ENCODE measurements at regions not wholly inside any gene's neighbourhood (a gene's known extent, or its start where the extent isn't known, plus 50 kb on each side); places are given as distances from the start of the nearest gene placed in this dataset.
"Not testable (repeated sequence)": the region's sequence is repeated elsewhere in the genome, so short reads cannot be mapped to it uniquely, and the experiment has no call there.

- H2BK20ac ChIP-seq (ENCODE audit: low read length); H4K5ac ChIP-seq (ENCODE audit: insufficient read length, low read depth, low read length); CTCF ChIA-PET (ENCODE audit: partially characterized antibody); H2BK12ac ChIP-seq (ENCODE audit: low read depth, low read length); H3K79me2 ChIP-seq (ENCODE audit: control insufficient read depth in 1 of 2, insufficient read depth in 2 of 2, low read length in 2 of 2); H3K79me1 ChIP-seq (ENCODE audit: low read depth, low read length); H3K4me2 ChIP-seq (ENCODE audit: insufficient read depth in 1 of 2, low read depth in 2 of 2, low read length in 2 of 2); H3K9ac ChIP-seq (replicated peaks in 1 of 4; ENCODE audit: extremely low read depth in 1 of 4, low read depth in 3 of 4, low read length in 3 of 4); H2AK5ac ChIP-seq (ENCODE audit: low read depth, low read length); H2AFZ ChIP-seq (ENCODE audit: low read length); POLR2A ChIA-PET (ENCODE audit: partially characterized antibody); H3K23ac ChIP-seq (ENCODE audit: insufficient read length); H3K23me2 ChIP-seq (ENCODE audit: low read depth, low read length); H4K91ac ChIP-seq (replicated peaks; ENCODE audit: insufficient read length, low read length); H2BK5ac ChIP-seq (ENCODE audit: low read depth, low read length); H3K14ac ChIP-seq (ENCODE audit: insufficient read length); H2BK15ac ChIP-seq (ENCODE audit: low read length); H3K4me3 ChIP-seq (ENCODE audit: extremely low read depth in 1 of 4, insufficient read depth in 2 of 4, low read depth in 3 of 4, low read length in 4 of 4); H3K36me3 ChIP-seq (ENCODE audit: control insufficient read depth in 2 of 4, insufficient read depth in 4 of 4, low read length in 3 of 4); H3K27ac ChIP-seq (ENCODE audit: low read depth, low read length); H4K20me1 ChIP-seq (replicated peaks in 1 of 2; ENCODE audit: control insufficient read depth in 1 of 2, insufficient read depth in 2 of 2, low read length in 2 of 2); FAIRE-seq; H3K56ac ChIP-seq (replicated peaks; ENCODE audit: insufficient read length, low read depth, low read length); H3K27me3 ChIP-seq (replicated peaks in 1 of 4; ENCODE audit: control insufficient read depth in 3 of 4, extremely low read depth in 1 of 4, insufficient read depth in 3 of 4, low read length in 3 of 4); H3K4ac ChIP-seq (replicated peaks; ENCODE audit: insufficient read length, low read depth, low read length); H2BK120ac ChIP-seq (replicated peaks; ENCODE audit: low read depth, low read length); H3K18ac ChIP-seq (ENCODE audit: extremely low read depth, low read length); DNase-seq (ENCODE audit: low read depth in 1 of 2, low spot score in 2 of 2); H3K4me1 ChIP-seq (replicated peaks in 1 of 4; ENCODE audit: control insufficient read depth in 3 of 4, insufficient read depth in 4 of 4, low read length in 3 of 4); H4K8ac ChIP-seq (ENCODE audit: extremely low read depth, insufficient read depth, low read length): not testable (repeated sequence)
- H3K9me3 ChIP-seq (ENCODE audit: insufficient read depth in 2 of 2, low read depth in 1 of 2, low read length in 1 of 2) = peaks cover 74 to 94% of the 10 kb centered on the region in 2 experiments
- WGBS, 2 experiments (ENCODE audit: extremely low coverage in 1 of 2, insufficient coverage in 1 of 2, insufficient read length in 1 of 2, insufficient replicate concordance in 2 of 2, low coverage in 1 of 2, low lambda C conversion rate in 2 of 2, missing lambda C conversion rate in 1 of 2) = 81% methylated on average over 20 of the region's 20 CpGs; no CpG with 5 or more reads in 1 of the 2 experiments
Observed at GRCh38 chr22:11614798-11615433, 3913.1 kb upstream of the OR11H1 start.

Data from H1 (cell line).